NK-92 (cell line): ENCODE measurements at regions not wholly inside any gene's neighbourhood (a gene's known extent, or its start where the extent isn't known, plus 50 kb on each side); places are given as distances from the start of the nearest gene placed in this dataset.

Source experiments
- DNase-seq: peaks from one replicate; lab custom pipeline; 2025; ENCODE audit not compliant: unreplicated experiment; lab: John Stamatoyannopoulos, UW

GRCh38 chrX:39582091-39582490 lies 515.7 kb downstream of the BCOR start:
- DNase-seq, result no peak

DNA sequence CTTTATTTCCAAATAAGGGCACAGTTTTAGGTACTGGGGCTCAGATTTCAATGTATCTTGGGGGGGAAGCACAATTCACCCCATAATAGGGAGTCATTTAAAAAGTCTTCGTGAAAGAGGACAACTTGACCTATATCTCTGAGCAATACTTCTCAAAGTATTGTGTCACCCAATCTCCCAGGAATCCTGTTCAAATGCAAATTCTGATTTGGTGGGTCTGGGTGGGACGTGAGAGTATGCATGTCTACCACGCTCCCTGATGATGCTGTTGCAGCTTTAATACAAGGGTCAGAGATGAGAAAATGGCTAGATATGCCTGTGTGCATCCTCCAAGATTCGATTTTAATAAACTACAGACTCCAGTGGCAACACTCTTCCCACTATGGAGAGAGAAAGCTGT lies 514.8 kb downstream of the BCOR start:
- DNase-seq, result no peak

GRCh38 chrX:39585808-39586207 lies 511.9 kb downstream of the BCOR start:
- no peak for DNase-seq

- DNase-seq, result no peak
Observed at GRCh38 chrX:39586359-39586758, 511.4 kb downstream of the BCOR start.

DNA sequence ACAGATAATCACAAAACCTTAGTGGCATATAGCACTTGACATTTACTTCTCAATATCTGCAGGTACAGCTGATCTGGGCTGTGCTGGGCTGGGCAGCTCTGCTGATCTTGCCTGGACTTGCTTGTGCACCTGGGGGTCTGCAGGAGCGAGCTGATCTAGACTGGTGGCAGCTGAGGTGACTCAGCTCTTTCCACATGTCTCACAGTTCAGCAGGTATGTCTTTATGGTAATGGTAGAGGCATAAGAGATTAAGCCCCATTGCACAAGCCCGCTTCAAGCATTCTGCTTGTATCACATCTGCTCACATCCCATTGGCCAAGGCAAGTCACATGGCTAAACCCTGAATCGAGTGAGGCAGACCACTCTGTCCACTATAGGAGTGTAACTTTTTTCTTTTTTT lies 506.7 kb downstream of the BCOR start:
- DNase-seq, result no peak

- DNase-seq, result no peak
Observed at GRCh38 chrX:39592776-39593175, 505.0 kb downstream of the BCOR start.

DNA sequence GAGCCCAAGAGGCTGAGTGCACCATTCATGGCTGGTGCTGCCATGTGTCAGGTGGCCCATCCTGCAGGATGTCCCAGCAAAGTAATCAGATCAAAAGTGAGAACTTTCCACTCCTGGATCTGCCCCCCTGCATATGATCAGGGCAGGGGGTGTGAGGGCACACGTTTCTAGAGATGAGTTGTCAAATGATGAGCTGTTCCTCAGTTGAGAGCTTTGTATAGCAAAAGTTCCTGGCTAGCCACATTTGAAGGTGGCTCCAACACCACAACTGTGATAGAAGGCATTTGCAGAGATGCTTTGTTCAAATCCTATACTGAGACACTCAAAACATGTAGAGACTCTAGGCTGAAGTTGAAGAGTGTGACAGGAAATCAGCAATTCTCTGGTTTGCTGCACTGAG lies 501.8 kb downstream of the BCOR start:
- no peak for DNase-seq

DNA sequence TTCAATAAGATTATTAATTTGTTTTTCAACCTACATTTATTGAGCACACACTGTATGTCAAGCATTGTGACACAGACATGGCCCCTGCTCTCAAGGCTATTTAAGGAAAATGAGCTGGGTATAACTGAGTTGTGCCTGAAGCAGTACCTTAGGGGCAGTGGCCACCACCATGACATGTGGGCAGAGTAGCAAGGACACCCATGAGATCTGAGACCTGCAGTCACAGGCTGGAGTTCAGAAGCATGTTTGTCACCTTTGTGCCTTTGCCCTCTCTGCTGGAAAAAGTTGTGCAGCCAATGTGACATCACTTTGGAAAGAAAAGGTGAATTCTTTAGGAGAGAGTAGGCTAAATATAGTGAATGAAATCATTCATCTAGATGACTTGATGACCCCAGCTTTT lies 501.3 kb downstream of the BCOR start:
- DNase-seq, result no peak

GRCh38 chrX:39599339-39599738 lies 498.4 kb downstream of the BCOR start:
- no peak for DNase-seq

DNA sequence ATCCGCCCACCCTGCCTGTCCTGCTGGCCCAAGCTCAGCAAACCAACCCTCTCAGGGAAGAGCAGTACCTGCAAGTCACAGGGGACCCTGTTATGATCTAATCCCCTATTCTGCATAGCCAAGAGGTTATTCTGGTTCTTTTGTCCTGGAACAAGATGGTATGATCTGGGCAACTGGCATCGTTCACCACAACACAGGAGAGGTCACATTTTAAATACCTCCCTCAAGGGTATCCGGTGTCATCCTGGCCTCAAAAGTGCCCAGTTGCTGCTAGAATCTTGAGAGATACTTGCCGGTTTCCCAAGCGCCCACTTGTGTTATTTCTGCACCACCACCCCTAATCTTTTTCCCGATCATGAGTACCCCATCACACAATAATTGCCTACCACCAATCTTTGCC lies 497.5 kb downstream of the BCOR start:
- no peak for DNase-seq

DNA sequence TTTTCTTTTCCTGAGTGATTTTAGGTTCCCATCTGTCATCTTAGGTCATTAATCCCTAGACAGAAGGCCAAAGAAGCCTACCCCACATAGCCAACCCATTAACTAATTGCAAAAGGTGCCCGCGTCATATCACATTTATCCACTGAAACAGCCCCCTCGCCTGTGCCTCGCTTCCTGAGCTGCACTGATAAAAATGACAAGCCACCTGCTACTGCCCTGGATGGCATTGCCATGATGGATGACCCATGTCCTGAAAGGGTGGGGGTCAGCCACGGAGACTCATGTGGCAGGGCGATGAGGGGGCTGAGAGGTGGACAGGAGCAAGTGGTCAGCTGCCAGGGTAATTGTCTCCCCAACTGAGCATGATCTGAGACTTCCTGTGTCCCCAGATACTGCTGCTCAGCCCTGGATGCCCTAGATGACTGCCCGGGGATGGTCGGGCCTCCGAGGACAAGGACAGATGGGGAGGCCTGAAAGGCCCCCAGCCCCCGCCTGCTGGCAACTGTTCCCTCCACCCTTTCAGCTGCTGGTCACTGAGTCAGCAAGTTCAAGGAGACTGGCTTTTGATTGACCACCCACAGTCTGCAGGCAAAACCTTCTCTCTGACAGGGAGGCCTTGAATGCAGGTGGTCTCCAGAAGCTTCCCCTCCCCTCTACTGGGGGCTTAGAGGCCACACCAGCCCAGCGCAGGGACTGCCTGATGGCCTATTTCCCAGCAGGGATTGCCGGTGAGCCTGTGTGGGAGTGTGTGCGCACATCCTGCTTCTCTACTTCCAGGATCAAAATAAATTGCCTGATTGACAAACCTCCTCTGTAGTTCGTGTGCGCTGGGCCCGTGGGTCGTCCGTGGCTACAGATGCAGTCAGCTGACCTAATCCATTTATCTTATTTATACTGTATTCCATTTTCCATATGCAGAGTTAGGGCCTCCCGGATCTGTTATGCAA lies 496.3 kb downstream of the BCOR start:
- no peak for DNase-seq

DNA sequence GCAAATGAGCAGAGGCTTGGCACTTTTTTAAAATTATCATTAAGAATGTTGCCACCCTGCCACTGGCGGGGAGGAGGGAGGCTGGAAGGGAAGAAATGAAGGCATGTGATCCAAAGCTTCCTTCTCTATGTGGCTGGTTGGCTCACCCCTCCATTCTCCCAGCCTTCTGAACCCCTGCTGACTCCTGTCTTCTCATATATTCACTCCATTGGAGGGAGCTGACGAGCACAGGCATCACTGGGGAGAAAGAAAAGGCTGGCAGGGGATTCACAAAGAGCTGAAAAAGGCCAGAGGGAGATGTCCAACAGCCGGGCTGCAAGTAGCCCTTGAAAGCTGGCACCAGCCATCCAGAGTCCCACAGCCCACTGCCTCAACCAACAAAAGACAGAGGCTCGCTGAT lies 495.6 kb downstream of the BCOR start:
- no peak for DNase-seq

- no peak for DNase-seq
Observed at GRCh38 chrX:39603230-39603629, 494.5 kb downstream of the BCOR start.

GRCh38 chrX:39605183-39605582 lies 492.6 kb downstream of the BCOR start:
- DNase-seq, result no peak

GRCh38 chrX:39605866-39606265 lies 491.9 kb downstream of the BCOR start:
- DNase-seq, result no peak

DNA sequence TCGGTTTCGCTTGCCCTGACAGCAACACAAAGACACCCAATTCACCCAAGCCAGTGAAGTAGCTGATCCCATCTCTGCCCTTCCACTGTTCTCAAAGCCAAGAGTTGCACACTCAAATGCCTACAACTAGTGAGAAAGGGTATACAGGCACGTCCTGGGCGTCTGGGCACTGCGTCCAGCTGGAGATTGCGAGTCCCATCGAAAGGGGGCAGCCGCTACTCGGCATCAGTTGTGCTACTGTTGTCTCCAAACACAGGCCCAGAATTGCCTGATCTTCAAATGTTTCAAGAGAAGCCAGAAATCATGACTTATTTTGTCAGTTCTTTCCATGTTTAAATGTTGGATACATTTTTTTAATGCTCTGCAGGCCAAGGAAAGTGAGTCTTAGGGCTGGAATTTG lies 487.8 kb downstream of the BCOR start:
- DNase-seq, result no peak

GRCh38 chrX:39611468-39611867 lies 486.3 kb downstream of the BCOR start:
- DNase-seq, result no peak

- no peak for DNase-seq
Observed at GRCh38 chrX:39613482-39613995, 484.2 kb downstream of the BCOR start.

GRCh38 chrX:39613997-39614679 lies 483.6 kb downstream of the BCOR start:
- no peak for DNase-seq

GRCh38 chrX:39614680-39614998 lies 483.1 kb downstream of the BCOR start:
- no peak for DNase-seq

GRCh38 chrX:39616098-39616729 lies 481.5 kb downstream of the BCOR start:
- DNase-seq, result no peak

DNA sequence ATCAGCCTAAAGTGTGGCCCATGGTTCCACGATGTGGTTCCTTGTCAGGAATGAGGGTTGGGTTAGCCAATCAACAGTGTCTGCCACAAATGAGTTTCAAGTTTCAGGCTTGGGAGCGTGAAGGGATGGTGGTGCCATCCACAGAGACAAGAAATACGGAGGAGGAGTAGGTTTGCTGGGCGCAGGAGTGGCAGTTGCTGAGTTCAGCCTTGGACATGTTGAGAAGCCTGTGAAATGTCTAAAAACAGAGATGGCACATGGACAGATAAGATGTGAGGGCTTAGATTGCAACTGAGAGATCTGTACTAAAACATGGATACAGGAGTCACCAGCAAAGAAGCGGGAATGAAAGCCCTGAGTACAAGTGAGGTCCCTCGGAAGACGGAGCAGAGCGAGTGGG lies 481.0 kb downstream of the BCOR start:
- DNase-seq, result no peak
